ENCODE measurements at regions not wholly inside any gene's neighbourhood (a gene's known extent, or its start where the extent isn't known, plus 50 kb on each side); places are given as distances from the start of the nearest gene placed in this dataset.

GRCh38 chr13:109615721-109616420, 170.5 kb downstream of the IRS2 start:
- no peak overlapping the region for H3K18ac ChIP-seq (ENCODE audit: insufficient read length, low read depth, low read length)
- no peak overlapping the region for H4K5ac ChIP-seq (ENCODE audit: insufficient read length, low read depth, low read length)
- H4K91ac ChIP-seq (ENCODE audit: insufficient read length, low read depth, low read length): no peak overlapping the region
- no peaks in the 10 kb centered on the region for H4K20me1 ChIP-seq (ENCODE audit: control insufficient read depth, insufficient read depth, insufficient read length)
- no peak overlapping the region for H3K56ac ChIP-seq (ENCODE audit: insufficient read length, low read depth, low read length)
- no peak overlapping the region for H2BK15ac ChIP-seq (ENCODE audit: low read depth, low read length)
- H2BK120ac ChIP-seq (ENCODE audit: low read depth, low read length, poor library complexity, severe bottlenecking): no peak overlapping the region
- H3K27ac ChIP-seq (ENCODE audit: insufficient read length, low read depth, low read length): no peak overlapping the region
- no peak overlapping the region for H2BK20ac ChIP-seq (ENCODE audit: low read depth, low read length, poor library complexity, severe bottlenecking)
- H2AFZ ChIP-seq (ENCODE audit: low read length): no peak overlapping the region
- Mint-ChIP-seq H3K27me3 (ENCODE audit: low read depth) (no peaks in the 10 kb centered on the region), H3K4me1 (0 out of 4 replicates have a peak, but pooled peaks cover 0 to 3% of the 10 kb centered on the region in 2 experiments), H3K36me3 (ENCODE audit: insufficient read depth in 1 of 3, low read depth in 3 of 3) (no peaks in the 10 kb centered on the region), H3K4me3 (no peak overlapping the region), H3K27ac (no peak overlapping the region), H3K9me3 (0 out of 5 replicates have a peak, but pooled peaks cover 0 to 3% of the 10 kb centered on the region in 2 experiments)
- no peak overlapping the region for H3K4ac ChIP-seq (ENCODE audit: low read depth, low read length)
- no peaks in the 10 kb centered on the region for H3K27me3 ChIP-seq (ENCODE audit: insufficient read depth, low read length)
- H2AK5ac ChIP-seq (ENCODE audit: insufficient read length, low read length): no peak overlapping the region
- H3K79me1 ChIP-seq (ENCODE audit: insufficient read depth, low read depth, low read length, poor library complexity, severe bottlenecking): no peaks in the 10 kb centered on the region
- H4K8ac ChIP-seq (replicated peaks; ENCODE audit: insufficient read length, low read depth, low read length): no peak overlapping the region
- no peak for DNase-seq
- no peaks in the 10 kb centered on the region for H3K9me3 ChIP-seq (ENCODE audit: control insufficient read depth, low read depth, low read length)
- no peak overlapping the region for H3K23ac ChIP-seq (ENCODE audit: insufficient read length, low read depth, low read length)
- no peak overlapping the region for H3K4me2 ChIP-seq (ENCODE audit: insufficient read depth, insufficient read length, low read length)
- no peaks in the 10 kb centered on the region for H3K4me1 ChIP-seq (ENCODE audit: insufficient read depth, low read length)
- no peaks in the 10 kb centered on the region for H3K23me2 ChIP-seq (ENCODE audit: insufficient read length, low read depth, low read length, poor library complexity, severe bottlenecking)
- H2BK12ac ChIP-seq (ENCODE audit: insufficient read length, low read depth, low read length): no peak overlapping the region
- no peak overlapping the region for H3K14ac ChIP-seq (ENCODE audit: insufficient read depth, low read length)
- H3T11ph ChIP-seq (ENCODE audit: low read length): no peak overlapping the region
- H3K9ac ChIP-seq (ENCODE audit: extremely low read depth, insufficient read length, low read length): no peak overlapping the region
- no CpG with 5 or more reads among the region's 8 CpGs for WGBS (ENCODE audit: extremely low coverage, insufficient read length, low lambda C conversion rate)
- no peak for TF ChIP-seq CTCF (conservative IDR thresholded peaks at IDR 0.05)
- no peak overlapping the region for H2BK5ac ChIP-seq (ENCODE audit: insufficient read length, low read length)
- H3K79me2 ChIP-seq (ENCODE audit: insufficient read depth, low read length): no peaks in the 10 kb centered on the region

Measured in H9 (cell line).